Muscle of leg (tissue), 3 donors: ENCODE measurements at regions not wholly inside any gene's neighbourhood (a gene's known extent, or its start where the extent isn't known, plus 50 kb on each side); places are given as distances from the start of the nearest gene placed in this dataset.

Source experiments
- DNase-seq: peaks from one replicate; pipeline ENCODE4 v3.0.0; 2013
- H3K27ac ChIP-seq: one replicate; pipeline ENCODE4 v1.5.1; 2013; ENCODE audit warnings: mild to moderate bottlenecking, low read length, control low read depth
- H3K27me3 ChIP-seq: one replicate; pipeline ENCODE4 v1.6.1; 2013; ENCODE audit warnings: low read length; ENCODE audit not compliant: control insufficient read depth, insufficient read depth
- H3K36me3 ChIP-seq: one replicate; pipeline ENCODE4 v1.6.1; 2013; ENCODE audit warnings: low read length; ENCODE audit not compliant: control insufficient read depth, insufficient read depth
- H3K4me1 ChIP-seq: one replicate; pipeline ENCODE4 v1.6.1; 2013; ENCODE audit warnings: low read length; ENCODE audit not compliant: control insufficient read depth, insufficient read depth
- H3K4me3 ChIP-seq: one replicate; pipeline ENCODE4 v1.5.1; 2013; ENCODE audit warnings: low read length, control low read depth
- H3K9me3 ChIP-seq: replicated peaks from 2 replicates; pipeline ENCODE4 v1.6.1; 2013; ENCODE audit warnings: low read depth, low read length; ENCODE audit not compliant: control insufficient read depth
- WGBS: methylation state at CpG from one replicate; pipeline ENCODE4 v1.1.5; 2013; ENCODE audit warnings: missing lambda C conversion rate; ENCODE audit not compliant: insufficient coverage; 5-methylcytosine and 5-hydroxymethylcytosine counted together

DNA sequence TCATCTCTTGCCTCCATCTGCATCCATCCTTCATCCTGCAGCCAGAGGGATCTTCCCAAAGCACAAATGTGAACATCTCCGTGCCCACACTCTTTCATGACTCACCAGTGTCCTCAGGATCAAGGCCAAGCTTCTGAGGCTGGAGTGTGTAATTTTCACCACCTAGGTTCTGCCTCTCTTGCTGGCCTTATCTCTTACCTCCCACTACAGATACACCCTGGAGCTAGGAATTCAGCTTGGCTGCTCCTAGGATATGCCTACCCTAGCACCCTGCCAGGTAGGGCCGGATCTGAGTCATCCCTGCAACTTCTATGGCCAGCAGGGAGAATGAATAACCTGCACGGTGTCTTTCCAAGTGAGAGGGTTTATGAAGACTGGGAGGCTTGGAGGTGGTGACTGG is 208.7 kb upstream of the CSF3R start:
- 70% methylated on average over 1 of the region's 3 CpGs for WGBS
- H3K4me3 ChIP-seq = no peak overlapping the region
- H3K36me3 ChIP-seq = no peaks in the 10 kb centered on the region
- no peak for DNase-seq
- H3K27ac ChIP-seq = no peak overlapping the region
- no peaks in the 10 kb centered on the region for H3K9me3 ChIP-seq
- H3K4me1 ChIP-seq = no peaks in the 10 kb centered on the region
- peaks cover 3% of the 10 kb centered on the region for H3K27me3 ChIP-seq

DNA sequence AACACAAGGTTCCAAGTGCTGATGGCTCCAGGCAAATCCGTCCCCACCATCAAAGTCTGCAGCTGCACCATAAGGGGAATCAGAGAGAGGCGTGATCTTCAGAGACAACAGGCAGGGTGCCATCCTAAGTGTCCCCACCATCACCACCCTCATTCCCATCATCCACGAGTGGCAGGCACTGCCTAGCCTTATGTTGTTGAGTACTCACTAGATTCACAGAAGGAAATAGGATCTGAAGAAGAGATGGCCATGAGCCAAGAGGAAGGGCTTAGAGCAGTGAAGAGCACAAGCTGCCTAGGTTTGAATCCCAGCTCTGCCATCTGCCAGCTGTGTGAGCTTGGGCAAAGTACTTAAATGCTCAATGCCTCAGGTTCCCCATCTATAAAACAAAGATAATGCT is 207.3 kb upstream of the CSF3R start:
- Histone ChIP-seq H3K9me3 (no peaks in the 10 kb centered on the region), H3K4me1 (no peaks in the 10 kb centered on the region), H3K4me3 (no peak overlapping the region), H3K36me3 (no peaks in the 10 kb centered on the region), H3K27ac (no peak overlapping the region), H3K27me3 (peaks cover 3% of the 10 kb centered on the region)
- DNase-seq = no peak
- no CpG with 5 or more reads among the region's 3 CpGs for WGBS

DNA sequence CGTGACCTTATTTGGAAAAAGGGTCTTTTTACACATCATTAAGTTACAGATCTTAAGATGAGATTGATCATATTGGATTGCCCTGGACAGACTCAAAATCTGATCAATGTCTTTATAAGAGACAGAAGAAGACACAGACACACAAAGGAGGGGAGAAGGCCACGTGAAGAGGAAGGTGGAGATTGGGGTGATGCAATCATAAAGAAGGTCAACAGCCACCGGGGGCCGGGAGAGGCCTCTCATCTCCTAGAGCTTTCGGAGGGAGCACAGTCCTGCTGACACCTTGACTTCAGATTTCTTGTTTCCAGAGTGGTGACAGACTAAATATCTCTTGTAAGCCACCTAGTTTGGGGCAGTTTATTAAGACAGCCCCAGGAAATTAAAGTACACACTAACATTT is 204.6 kb upstream of the CSF3R start:
- 43% methylated on average over 3 of the region's 5 CpGs for WGBS
- Histone ChIP-seq H3K27me3 (peaks cover 3% of the 10 kb centered on the region), H3K4me1 (no peaks in the 10 kb centered on the region)

DNA sequence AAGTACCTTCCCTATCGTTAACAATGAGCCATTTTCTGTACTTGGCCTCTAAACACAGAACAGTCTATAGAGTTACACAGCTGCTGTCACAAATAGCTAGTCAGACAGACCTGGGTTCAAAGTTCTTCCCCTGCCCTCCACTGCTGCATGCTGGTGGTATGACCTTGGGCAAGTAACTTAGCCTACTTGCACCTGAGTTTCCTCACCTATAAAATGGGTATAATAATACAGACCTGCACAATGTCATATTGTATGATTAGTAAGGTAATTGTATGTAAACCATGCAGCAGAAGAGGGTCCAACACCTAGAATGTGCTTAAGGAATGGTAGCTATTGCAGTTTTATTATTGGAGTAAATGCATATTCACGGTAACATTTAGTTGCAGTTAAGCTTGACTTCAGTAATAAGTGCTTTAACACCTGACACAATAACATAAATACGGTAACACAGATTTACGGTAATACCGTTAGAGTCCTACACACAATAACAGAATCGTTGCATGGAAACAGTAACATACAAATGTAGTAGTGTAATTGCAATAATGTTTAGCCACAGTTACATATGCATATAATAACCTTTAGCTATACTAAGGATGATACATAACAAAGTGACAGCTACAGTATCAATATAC is 193.3 kb upstream of the CSF3R start:
- H3K4me3 ChIP-seq = no peak overlapping the region
- peaks cover 16% of the 10 kb centered on the region for H3K27me3 ChIP-seq
- H3K4me1 ChIP-seq = no peaks in the 10 kb centered on the region
- H3K27ac ChIP-seq = no peak overlapping the region
- no peaks in the 10 kb centered on the region for H3K36me3 ChIP-seq
- DNase-seq = no peak
- no peaks in the 10 kb centered on the region for H3K9me3 ChIP-seq
- WGBS = 78% methylated on average over 1 of the region's 6 CpGs

More for the DNA sequence above, 204.6 kb upstream of the CSF3R start:
- H3K36me3 ChIP-seq = no peaks in the 10 kb centered on the region
- H3K9me3 ChIP-seq = no peaks in the 10 kb centered on the region
- no peak for DNase-seq
- H3K27ac ChIP-seq = no peak overlapping the region
- no peak overlapping the region for H3K4me3 ChIP-seq

DNA sequence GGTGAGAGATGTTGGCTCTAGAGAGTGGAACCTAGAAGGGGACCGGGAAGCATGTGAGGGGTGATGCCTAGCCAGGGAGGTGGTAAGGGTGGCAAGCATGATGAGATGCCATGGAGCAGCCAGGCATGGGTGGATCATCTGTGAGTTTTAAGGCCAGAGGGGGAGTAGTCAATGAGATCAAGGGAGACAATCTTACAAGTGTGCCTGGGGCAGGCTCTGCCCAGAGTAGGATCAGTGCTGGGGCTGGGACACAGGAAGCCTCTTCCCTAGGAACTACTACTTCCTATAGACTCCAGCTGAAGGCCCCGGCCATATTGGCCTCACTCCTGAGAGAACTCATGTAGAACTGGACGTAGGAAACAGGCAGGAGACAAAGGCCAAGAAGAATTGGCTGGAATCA is 192.4 kb upstream of the CSF3R start:
- peaks cover 18% of the 10 kb centered on the region for H3K27me3 ChIP-seq

DNA sequence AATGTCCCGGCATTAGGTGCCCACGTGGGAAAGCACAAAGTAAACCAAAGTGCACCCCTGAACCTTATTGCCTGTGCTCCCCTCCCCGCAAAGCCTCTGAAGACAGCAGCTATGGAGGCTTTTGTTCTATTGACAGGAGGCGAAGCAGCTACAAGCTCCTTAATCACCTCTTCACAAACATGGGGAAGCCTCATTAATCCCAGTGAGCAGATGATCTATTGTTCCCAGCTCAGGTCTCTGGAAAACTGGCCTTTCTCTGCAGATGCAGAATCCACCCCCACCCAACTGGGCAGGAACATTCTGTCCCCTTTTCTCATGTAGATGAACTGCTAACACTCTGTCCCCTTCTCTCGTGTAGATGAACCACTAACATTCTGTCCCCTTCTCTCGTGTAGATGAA is 190.5 kb upstream of the CSF3R start:
- Histone ChIP-seq H3K9me3 (no peaks in the 10 kb centered on the region), H3K4me1 (no peaks in the 10 kb centered on the region), H3K27me3 (peaks cover 28% of the 10 kb centered on the region), H3K36me3 (no peaks in the 10 kb centered on the region), H3K4me3 (no peak overlapping the region), H3K27ac (no peak overlapping the region)
- WGBS = 60% methylated on average over 1 of the region's 6 CpGs
- no peak for DNase-seq

More for the DNA sequence above, 192.4 kb upstream of the CSF3R start:
- WGBS = 63% methylated on average over 2 of the region's 3 CpGs
- H3K4me1 ChIP-seq = no peaks in the 10 kb centered on the region
- no peak overlapping the region for H3K27ac ChIP-seq
- DNase-seq = no peak
- H3K9me3 ChIP-seq = no peaks in the 10 kb centered on the region
- no peak overlapping the region for H3K4me3 ChIP-seq
- no peaks in the 10 kb centered on the region for H3K36me3 ChIP-seq

DNA sequence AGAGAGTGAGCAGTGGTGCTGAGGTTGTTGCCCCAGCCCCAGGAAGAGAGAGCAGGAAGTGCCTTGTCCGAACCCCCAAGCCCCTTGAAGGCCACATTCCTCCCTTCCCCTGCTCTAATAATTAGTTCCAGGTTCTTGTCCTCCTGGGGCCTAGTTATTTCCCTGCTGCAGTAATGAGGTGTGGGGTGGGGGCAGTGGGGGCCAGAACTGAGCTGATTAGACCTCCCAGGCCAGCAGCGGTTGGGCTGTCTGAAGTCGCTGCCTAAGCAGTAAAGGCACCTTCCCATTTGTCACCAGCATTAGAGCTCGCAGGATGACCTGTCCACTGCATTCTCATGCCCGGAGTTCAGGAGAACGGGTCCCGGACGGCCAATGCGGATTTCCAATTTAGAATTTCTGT is 186.5 kb upstream of the CSF3R start:
- 4% methylated on average over 3 of the region's 9 CpGs for WGBS
- no peaks in the 10 kb centered on the region for H3K36me3 ChIP-seq
- peaks cover 34% of the 10 kb centered on the region for H3K27me3 ChIP-seq
- H3K9me3 ChIP-seq = no peaks in the 10 kb centered on the region
- DNase-seq = no peak
- no peak overlapping the region for H3K27ac ChIP-seq
- no peaks in the 10 kb centered on the region for H3K4me1 ChIP-seq
- no peak overlapping the region for H3K4me3 ChIP-seq

DNA sequence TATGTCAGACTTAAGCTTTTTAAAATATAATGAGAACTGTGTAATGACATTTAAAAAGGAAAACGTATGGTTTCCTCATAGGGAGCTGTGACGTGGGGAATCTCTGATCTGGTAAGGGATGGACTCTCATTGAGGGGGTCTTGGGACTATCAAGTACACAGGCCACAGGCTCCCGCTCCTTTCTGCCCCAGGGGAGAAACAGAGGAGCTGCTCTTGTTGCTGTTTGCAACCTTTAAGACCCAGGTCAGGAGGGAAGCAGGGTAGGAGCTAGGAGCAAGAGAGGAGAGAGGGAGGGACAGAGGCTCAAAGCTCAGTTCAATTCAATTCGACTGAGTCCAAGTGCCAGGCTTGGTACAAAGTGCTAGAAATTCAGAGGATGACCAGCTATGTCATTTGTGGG is 185.1 kb upstream of the CSF3R start:
- WGBS = 24% methylated on average over 3 of the region's 4 CpGs
- Histone ChIP-seq H3K27ac (no peak overlapping the region), H3K4me3 (no peak overlapping the region), H3K27me3 (peaks cover 29% of the 10 kb centered on the region), H3K4me1 (no peaks in the 10 kb centered on the region), H3K9me3 (no peaks in the 10 kb centered on the region), H3K36me3 (no peaks in the 10 kb centered on the region)
- no peak for DNase-seq

DNA sequence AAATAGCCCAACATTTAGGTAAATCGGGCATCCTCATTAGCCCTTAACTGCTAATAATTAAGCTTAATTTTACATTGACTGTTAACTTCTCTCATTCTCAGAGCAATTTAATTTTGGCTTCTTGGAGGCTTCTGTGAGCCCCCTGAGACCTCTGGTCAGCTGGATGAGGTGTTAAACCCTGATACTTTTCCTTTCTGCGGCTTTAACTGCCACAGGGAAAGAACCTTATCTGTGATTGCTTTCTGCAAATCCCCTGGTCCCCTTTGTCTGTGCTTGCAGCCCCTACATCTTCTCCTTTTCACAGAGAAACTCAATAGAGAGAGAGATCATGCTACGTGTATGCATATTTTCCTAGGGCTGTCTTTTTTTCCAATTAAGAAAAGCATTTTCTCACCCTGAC is 184.5 kb upstream of the CSF3R start:
- 32% methylated on average over 2 of the region's 3 CpGs for WGBS
- H3K27me3 ChIP-seq = peaks cover 23% of the 10 kb centered on the region
- DNase-seq = no peak
- H3K27ac ChIP-seq = no peak overlapping the region
- no peak overlapping the region for H3K4me3 ChIP-seq
- no peaks in the 10 kb centered on the region for H3K36me3 ChIP-seq
- H3K9me3 ChIP-seq = no peaks in the 10 kb centered on the region
- H3K4me1 ChIP-seq = no peaks in the 10 kb centered on the region

DNA sequence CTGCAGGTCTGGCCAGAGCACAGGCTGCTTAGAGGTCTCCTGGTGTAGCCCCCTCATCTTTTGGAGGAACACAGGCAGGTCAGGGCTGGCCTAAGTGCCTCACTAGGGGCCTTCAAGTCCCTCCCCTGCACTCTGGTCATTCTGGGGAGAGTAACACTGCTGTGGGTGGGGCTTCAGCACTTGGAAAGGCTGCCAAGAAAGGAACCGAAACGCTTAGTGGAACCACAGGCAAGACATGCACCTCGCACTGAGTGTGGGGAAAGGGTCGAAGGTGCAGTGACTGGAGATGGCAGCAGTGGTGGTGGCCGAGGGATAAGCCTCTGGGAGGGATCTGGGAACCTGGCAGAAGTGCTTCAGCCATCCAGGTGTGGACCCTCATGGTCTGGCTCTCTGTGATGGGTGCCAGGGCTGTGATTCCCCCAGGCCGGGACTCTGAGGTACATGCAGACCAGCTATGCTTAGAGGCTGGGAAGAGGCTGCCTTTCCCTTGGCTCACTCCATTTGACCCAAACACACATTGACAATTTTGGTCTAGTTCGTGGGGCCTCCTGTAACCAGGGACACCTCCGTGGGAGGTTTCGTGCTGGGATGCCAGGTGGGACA is 182.9 kb upstream of the CSF3R start:
- no peak overlapping the region for H3K27ac ChIP-seq
- H3K27me3 ChIP-seq = peaks cover 21% of the 10 kb centered on the region
- H3K4me1 ChIP-seq = no peaks in the 10 kb centered on the region
- H3K9me3 ChIP-seq = no peaks in the 10 kb centered on the region
- DNase-seq = no peak
- no peak overlapping the region for H3K4me3 ChIP-seq
- WGBS = 81% methylated on average over 7 of the region's 9 CpGs
- H3K36me3 ChIP-seq = no peaks in the 10 kb centered on the region
